ENCODE measurements at regions not wholly inside any gene's neighbourhood (a gene's known extent, or its start where the extent isn't known, plus 50 kb on each side); places are given as distances from the start of the nearest gene placed in this dataset.

- TF ChIP-seq, protein P1, sequence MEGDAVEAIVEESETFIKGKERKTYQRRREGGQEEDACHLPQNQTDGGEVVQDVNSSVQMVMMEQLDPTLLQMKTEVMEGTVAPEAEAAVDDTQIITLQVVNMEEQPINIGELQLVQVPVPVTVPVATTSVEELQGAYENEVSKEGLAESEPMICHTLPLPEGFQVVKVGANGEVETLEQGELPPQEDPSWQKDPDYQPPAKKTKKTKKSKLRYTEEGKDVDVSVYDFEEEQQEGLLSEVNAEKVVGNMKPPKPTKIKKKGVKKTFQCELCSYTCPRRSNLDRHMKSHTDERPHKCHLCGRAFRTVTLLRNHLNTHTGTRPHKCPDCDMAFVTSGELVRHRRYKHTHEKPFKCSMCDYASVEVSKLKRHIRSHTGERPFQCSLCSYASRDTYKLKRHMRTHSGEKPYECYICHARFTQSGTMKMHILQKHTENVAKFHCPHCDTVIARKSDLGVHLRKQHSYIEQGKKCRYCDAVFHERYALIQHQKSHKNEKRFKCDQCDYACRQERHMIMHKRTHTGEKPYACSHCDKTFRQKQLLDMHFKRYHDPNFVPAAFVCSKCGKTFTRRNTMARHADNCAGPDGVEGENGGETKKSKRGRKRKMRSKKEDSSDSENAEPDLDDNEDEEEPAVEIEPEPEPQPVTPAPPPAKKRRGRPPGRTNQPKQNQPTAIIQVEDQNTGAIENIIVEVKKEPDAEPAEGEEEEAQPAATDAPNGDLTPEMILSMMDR (IDR thresholded peaks at IDR 0.05) = no peak
- TF ChIP-seq EZH2 (IDR thresholded peaks at IDR 0.05; ENCODE audit: borderline replicate concordance, insufficient read depth, low read depth, low read length, poor library complexity, severe bottlenecking) = no peak
Measured at GRCh38 chr5:166713295-166713694, 1578.2 kb upstream of the WWC1 start.
